HG03460 (cell line): ENCODE measurements at regions not wholly inside any gene's neighbourhood (a gene's known extent, or its start where the extent isn't known, plus 50 kb on each side); places are given as distances from the start of the nearest gene placed in this dataset.

ENCODE experiments used
- ATAC-seq: cut with Tn5 transposase; IDR thresholded peaks from one replicate; pipeline ENCODE4 v1.9.1; 2021; ENCODE audit not compliant: unreplicated experiment

- no peak for ATAC-seq
Observed at GRCh38 chr10:58932577-58933314, 243.7 kb upstream of the PHYHIPL start.

DNA sequence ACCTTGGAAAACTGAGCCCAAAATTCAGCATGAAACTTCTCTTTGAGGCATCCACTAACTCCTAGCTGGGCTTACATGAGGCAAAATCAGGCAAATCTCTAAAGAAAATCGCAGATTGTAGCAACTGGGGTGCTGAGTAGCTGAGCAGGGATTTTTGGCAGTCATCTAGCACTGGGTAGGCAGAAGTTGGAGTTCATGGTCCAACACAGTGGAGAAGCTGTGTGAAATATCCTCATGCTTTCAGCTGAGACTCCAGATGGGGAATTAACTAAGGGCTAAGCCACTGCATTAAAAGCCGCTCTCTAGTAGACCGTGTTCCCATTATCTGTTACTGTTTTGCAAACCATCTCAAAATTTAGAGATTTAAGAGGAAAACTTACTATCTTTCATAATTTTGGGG, 240.1 kb upstream of the PHYHIPL start:
- no peak for ATAC-seq

DNA sequence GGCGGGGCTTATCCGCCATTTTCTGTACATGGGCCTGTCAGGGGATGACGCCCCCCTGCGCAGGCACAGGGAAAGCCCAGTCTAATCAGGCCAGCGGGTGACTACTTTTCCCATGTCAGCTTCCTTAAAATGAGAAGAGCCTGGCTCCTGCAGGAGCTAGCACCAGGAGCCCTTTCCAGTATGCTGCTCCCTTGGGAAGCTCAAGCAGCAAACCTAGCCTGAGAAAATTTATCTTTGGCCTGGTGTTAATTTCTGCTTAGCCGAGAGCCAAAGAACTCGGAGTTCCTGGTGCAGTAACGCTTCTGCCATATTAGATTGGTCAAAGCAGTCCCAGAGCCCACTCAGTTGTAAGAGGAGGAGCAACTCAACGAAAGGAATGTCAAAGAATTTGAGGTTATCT, 239.0 kb upstream of the PHYHIPL start:
- ATAC-seq: no peak

DNA sequence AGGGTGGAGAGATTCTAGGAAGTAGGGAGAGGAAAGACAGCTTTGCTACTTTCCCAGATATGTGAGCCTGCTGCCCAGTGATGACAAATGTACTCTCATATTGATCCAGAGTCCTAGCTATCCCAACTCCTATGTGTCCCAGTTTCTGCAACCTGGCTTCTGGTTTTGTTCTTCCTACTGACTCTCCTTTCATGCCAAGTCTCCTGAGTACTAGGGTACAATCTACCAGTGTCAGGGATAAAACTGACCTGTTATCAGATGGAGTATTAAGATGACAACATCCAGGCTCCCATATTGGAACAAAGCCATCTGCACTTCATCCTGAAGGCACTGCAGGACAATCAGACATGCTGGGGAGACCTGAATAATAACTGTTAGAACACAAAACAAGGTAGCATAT, 233.7 kb upstream of the PHYHIPL start:
- no peak for ATAC-seq

GRCh38 chr10:58943256-58943890, 233.1 kb upstream of the PHYHIPL start:
- ATAC-seq: no peak

- no peak for ATAC-seq
Observed at GRCh38 chr10:58943960-58944359, 232.5 kb upstream of the PHYHIPL start.

DNA sequence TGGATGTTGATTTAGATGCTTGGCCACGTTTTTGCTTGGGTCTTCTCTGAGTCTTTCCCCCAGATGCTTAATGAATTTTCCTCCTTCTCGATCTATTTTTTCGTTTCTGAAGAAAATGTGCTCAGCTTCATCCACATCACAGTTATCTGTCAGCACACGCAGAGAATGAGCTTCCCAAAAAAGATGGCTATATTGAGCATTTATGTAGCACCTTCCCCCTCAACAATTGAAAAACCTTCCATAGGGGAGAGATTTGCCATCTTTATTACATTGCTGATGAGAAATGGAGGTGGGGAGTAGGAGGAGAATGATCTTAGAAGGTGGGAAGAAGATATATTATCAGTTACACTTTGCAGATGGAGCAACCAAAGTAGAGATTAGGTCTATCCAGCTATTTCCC, 228.1 kb upstream of the PHYHIPL start:
- ATAC-seq: no peak

DNA sequence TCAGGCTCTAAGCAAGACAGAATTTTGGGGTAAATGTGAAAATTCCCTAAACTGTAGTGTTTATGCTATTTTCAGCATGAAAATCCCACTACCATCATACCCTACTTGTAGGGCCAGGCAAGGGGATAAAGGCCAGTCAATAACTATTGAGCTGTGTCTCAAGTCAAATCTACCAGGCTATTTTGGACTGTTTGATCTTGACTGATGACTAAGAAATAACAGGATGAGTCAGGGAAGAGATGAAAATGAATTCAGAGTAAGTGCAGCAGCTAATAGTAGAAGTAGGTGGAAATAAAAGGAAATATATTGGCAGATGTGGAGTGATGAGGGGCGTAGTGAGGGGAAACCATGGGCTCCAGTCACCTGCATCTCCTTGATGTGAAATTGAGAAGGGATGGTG, 225.8 kb upstream of the PHYHIPL start:
- no peak for ATAC-seq

GRCh38 chr10:58951087-58951486, 225.4 kb upstream of the PHYHIPL start:
- no peak for ATAC-seq

- ATAC-seq: no peak
Observed at GRCh38 chr10:58951746-58952145, 224.7 kb upstream of the PHYHIPL start.

GRCh38 chr10:58952162-58952601, 224.3 kb upstream of the PHYHIPL start:
- no peak for ATAC-seq

DNA sequence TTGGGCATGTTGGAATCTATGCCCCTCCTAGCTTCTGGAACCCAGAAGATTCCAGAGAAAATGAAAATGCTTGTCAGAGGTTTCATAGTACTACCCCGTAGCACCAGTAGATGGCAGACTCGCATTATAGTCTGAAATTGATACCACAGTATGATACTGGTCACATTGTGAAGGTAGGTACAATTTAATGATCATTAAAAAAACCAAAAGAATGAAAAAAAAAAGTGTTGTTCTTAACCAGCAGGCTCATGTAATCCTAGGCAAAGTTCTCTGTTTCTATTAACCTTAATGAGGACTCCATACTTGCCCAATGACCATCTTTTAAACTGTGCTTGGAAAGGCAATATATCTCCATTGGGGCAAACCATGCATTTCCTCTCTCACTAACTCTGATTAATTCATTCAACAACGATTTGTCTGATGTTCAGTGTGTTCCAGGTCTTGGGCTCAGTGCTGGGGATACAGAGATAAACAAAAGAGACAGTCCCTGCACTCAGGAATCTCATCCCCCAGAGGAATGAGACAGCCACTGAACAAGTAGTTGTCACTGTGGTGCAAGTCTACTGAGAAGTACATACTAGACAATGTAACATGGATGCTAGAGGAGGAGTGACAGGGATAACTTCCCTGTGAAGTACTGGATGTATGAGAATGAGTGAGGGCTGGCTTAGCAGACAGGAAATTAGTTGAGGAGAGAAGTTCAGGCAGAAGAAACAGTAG, 223.5 kb upstream of the PHYHIPL start:
- peak; percentile 81 for ATAC-seq

DNA sequence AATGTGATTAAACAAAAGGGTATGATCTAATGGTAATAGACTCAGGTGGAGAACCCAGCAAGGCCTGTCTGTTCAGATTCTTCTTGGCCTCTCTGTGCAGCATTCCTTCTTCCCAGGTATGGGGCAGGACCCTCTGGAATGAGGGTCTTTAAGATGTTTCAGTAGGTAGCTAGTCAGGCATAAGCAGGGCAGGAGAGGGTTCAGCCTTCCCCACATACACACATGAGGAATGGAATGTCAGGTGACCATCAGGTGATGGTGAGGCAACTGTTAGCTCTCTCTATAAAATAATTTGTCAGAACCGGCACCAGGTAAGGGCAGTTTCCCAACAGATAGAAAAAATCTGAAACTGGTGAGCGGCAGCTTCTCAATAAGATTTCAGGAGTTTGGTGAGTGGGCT, 222.3 kb upstream of the PHYHIPL start:
- no peak for ATAC-seq

DNA sequence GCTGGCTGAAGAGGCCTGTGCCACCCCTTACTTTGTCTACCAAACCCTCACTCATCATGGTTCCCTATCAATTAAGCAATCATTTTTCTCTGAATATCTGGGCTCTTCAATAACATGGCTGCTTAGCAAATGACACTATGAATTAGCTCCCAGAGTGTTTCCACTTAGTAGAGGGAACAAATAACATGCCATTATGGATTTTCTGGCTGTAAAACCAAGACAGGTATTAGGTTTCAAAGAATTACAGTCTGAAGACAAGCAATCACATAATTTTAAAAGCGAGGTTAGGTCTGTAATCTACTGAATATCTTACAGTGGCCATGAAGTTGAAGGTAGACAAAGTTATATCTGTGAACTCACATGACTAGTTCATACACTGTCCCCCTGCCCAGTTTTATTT, 220.8 kb upstream of the PHYHIPL start:
- no peak for ATAC-seq

DNA sequence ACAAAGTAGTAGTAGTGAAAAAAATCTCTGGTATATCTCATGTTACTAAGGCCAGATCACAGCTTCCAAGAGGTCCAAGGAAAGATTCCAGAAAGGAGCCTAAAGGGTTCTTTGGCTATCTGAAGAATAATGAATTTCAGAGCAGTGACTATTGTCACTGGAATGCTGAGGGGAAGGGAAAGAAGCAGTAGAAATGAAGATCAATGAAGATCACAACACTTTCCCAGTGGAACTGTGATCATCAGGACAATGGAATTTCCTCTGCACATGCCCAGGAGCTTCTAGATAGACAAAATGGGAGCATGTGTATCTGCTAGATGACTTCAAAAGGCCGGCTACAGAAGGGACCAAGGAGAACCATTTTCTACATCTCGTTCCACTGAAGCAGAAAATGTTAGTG, 219.5 kb upstream of the PHYHIPL start:
- ATAC-seq: no peak

- no peak for ATAC-seq
Observed at GRCh38 chr10:58957517-58957916, 218.9 kb upstream of the PHYHIPL start.

DNA sequence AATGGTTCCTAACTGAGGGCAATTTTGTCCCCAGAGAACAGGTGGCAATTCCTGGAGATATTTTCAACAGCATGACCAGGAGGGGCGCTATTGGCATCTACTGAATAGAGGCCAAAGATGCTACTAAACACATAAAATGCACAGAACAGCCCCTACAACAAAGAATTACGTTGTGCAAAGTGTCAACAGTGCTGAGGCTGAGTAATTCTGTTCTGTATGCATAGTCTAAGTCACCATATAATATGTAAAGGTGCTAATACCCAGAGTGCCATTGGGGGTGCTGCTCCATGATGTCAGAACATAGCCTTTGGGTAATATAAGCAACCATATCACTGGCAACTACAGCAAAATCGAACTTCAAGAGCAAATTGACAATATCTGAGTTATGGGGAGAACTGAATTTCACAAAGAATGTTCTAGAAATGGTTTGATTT, 213.3 kb upstream of the PHYHIPL start:
- ATAC-seq: no peak

DNA sequence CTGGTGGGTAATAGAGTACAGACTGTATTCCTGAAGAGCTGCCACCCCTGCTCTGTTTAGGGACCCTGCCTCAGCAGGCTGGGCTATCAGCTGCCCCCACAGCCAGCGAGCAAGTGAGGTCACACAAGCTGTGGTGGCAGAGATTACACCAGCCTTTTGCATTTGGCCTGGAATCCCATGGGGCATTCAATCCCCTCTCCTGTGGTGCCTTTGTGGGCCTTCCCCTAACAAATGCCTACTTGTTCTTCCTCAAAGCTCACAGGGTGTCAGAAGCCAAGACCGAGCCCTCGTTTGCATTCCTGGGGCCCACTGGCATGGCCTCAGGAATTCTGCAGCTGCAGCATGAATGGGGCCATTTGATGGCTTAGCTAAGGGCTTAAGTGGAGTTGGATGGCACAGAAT, 212.7 kb upstream of the PHYHIPL start:
- no peak for ATAC-seq

DNA sequence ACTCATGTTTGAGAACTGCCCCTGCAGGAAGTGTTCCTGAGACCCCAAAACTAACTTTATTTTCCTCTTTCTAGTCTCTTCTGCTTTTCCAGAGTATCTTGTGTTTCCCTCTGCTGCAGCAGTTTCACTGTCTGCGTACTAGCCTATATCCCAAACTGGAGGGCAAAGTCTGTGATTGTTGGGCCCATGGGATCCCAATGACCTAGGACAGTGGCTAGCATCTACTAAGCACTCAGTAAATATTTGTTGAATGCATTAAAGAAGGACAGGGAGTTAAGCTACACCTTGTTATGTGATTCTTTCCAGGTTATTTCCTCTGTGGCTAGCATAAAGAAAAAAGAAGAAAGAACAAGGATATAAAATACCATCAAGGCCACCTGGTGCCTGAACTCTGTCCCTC, 210.6 kb upstream of the PHYHIPL start:
- no peak for ATAC-seq

DNA sequence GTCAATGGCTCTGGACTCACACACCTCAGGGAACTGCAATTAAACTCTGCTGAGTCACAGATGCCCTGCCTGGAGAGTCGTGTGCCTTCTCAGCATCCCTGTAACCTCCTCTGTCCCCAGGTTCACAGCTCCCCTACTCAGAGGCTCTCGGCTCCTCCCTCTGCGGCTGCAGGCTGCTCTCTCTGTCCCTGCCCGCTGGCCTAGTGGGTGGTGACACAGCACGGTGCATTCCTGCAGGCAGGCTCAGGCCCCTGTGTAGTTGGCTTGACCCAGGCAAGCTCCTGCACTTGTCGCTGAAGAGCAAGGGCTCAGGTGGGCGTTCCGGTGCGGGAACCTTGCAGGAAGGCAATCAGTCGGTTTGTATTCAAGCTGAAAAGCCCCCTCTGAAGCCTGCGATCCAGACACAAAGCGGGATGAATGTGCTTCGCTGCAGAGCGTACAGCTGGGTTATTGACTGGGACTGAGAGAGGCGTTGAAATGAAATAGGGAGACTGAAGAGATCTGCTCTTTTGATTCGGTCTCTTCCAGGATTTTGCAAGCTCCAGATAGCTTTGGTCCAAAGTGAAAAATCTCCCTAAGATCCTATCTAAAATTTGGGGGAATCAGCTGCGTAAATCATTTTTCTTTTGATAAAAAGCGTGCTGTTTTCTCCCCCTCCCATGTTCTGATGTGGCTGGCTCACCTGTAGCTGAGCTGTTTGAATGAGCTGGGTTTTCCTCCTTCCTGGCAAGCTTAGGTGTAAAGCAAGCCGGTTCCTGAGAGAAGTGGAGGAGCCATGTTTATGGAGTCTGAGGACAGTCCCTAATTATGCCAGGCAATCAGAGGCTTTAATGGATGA, 208.7 kb upstream of the PHYHIPL start:
- no peak for ATAC-seq

- no peak for ATAC-seq
Observed at GRCh38 chr10:58968389-58968755, 208.1 kb upstream of the PHYHIPL start.
